ENCODE measurements at regions not wholly inside any gene's neighbourhood (a gene's known extent, or its start where the extent isn't known, plus 50 kb on each side); places are given as distances from the start of the nearest gene placed in this dataset.

GRCh38 chr1:189929501-189930099 lies 548.1 kb downstream of the BRINP3 start:
- TF ChIP-seq, protein P1, sequence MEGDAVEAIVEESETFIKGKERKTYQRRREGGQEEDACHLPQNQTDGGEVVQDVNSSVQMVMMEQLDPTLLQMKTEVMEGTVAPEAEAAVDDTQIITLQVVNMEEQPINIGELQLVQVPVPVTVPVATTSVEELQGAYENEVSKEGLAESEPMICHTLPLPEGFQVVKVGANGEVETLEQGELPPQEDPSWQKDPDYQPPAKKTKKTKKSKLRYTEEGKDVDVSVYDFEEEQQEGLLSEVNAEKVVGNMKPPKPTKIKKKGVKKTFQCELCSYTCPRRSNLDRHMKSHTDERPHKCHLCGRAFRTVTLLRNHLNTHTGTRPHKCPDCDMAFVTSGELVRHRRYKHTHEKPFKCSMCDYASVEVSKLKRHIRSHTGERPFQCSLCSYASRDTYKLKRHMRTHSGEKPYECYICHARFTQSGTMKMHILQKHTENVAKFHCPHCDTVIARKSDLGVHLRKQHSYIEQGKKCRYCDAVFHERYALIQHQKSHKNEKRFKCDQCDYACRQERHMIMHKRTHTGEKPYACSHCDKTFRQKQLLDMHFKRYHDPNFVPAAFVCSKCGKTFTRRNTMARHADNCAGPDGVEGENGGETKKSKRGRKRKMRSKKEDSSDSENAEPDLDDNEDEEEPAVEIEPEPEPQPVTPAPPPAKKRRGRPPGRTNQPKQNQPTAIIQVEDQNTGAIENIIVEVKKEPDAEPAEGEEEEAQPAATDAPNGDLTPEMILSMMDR (IDR thresholded peaks at IDR 0.05; ENCODE audit: low read depth, low read length): no peak
- H3K4me3 ChIP-seq (ENCODE audit: low read depth, low read length): no peak overlapping the region

- TF ChIP-seq, protein P1 (IDR thresholded peaks at IDR 0.05; ENCODE audit: low read depth, low read length): no peak
- no peak overlapping the region for H3K4me3 ChIP-seq (ENCODE audit: low read depth, low read length)
Observed at GRCh38 chr1:189936861-189937260, 540.8 kb downstream of the BRINP3 start.

GRCh38 chr1:189939967-189940366 lies 537.7 kb downstream of the BRINP3 start:
- H3K4me3 ChIP-seq (ENCODE audit: low read depth, low read length): no peak overlapping the region
- TF ChIP-seq, protein P1 (IDR thresholded peaks at IDR 0.05; ENCODE audit: low read depth, low read length): no peak

- no peak overlapping the region for H3K4me3 ChIP-seq (ENCODE audit: low read depth, low read length)
- TF ChIP-seq, protein P1 (IDR thresholded peaks at IDR 0.05; ENCODE audit: low read depth, low read length): no peak
Observed at GRCh38 chr1:189941922-189942321, 535.7 kb downstream of the BRINP3 start.

DNA sequence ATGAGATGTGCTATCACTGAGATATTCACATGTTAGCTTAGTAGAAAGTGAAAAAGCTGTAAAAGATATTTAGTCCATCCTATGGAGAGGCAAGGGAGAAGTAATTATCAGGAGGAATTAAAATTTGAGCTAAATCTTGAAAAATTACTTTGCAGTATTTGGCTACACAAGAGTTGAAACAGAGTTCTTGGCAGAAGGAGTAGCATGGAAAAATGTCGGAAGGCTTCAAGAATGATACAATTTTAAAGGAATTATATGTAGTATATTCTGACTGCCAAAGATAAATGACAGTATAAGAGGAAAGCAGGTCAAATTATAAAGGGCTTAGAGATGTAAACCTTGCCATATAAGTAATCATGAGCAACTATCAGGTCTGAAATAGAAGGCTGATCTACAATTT lies 518.9 kb downstream of the BRINP3 start:
- no peak overlapping the region for H3K4me3 ChIP-seq (ENCODE audit: low read depth, low read length)
- TF ChIP-seq, protein P1 (IDR thresholded peaks at IDR 0.05; ENCODE audit: low read depth, low read length): no peak

GRCh38 chr1:189960769-189961168 lies 516.9 kb downstream of the BRINP3 start:
- H3K4me3 ChIP-seq (ENCODE audit: low read depth, low read length): no peak overlapping the region
- TF ChIP-seq, protein P1 (IDR thresholded peaks at IDR 0.05; ENCODE audit: low read depth, low read length): no peak

GRCh38 chr1:189962181-189962580 lies 515.5 kb downstream of the BRINP3 start:
- H3K4me3 ChIP-seq (ENCODE audit: low read depth, low read length): no peak overlapping the region
- TF ChIP-seq, protein P1 (IDR thresholded peaks at IDR 0.05; ENCODE audit: low read depth, low read length): no peak

All from WI38 (cell line).